ENCODE measurements at regions not wholly inside any gene's neighbourhood (a gene's known extent, or its start where the extent isn't known, plus 50 kb on each side); places are given as distances from the start of the nearest gene placed in this dataset.

- TF ChIP-seq POLR2A (IDR thresholded peaks at IDR 0.05; ENCODE audit: extremely low read depth, insufficient read length) (no peak), MAX (IDR thresholded peaks at IDR 0.05; ENCODE audit: low read depth, low read length) (no peak), MYC (IDR thresholded peaks at IDR 0.05; ENCODE audit: low read depth, low read length) (no peak)
- TF ChIP-seq, protein P1, sequence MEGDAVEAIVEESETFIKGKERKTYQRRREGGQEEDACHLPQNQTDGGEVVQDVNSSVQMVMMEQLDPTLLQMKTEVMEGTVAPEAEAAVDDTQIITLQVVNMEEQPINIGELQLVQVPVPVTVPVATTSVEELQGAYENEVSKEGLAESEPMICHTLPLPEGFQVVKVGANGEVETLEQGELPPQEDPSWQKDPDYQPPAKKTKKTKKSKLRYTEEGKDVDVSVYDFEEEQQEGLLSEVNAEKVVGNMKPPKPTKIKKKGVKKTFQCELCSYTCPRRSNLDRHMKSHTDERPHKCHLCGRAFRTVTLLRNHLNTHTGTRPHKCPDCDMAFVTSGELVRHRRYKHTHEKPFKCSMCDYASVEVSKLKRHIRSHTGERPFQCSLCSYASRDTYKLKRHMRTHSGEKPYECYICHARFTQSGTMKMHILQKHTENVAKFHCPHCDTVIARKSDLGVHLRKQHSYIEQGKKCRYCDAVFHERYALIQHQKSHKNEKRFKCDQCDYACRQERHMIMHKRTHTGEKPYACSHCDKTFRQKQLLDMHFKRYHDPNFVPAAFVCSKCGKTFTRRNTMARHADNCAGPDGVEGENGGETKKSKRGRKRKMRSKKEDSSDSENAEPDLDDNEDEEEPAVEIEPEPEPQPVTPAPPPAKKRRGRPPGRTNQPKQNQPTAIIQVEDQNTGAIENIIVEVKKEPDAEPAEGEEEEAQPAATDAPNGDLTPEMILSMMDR (IDR thresholded peaks at IDR 0.05; ENCODE audit: low read depth, low read length): no peak
Observed at GRCh38 chr2:12415536-12415935, 301.2 kb upstream of the TRIB2 start.
